ENCODE measurements at regions not wholly inside any gene's neighbourhood (a gene's known extent, or its start where the extent isn't known, plus 50 kb on each side); places are given as distances from the start of the nearest gene placed in this dataset.
"Not testable (repeated sequence)": the region's sequence is repeated elsewhere in the genome, so short reads cannot be mapped to it uniquely, and the experiment has no call there.

DNA sequence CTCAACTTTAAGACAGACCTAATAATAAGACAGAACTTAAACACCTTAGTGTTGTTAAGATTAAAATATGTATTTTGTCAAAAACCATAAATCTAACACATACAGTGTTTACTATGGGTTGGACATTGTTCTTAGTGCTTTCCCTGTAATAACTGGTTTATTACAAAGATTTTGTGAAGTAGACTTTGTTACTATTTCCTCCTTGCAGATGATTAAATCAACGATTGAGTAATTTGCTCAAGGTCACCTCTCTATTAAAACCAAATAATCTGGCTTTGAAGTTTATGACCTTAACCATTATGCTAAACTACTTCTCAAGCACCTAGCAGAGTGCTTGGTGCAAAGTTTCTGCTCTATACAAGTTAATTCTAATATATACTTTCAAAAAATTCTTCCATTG lies 102.7 kb upstream of the FAM3C start:
- ATAC-seq, result no peak
- FAIRE-seq, result no peak
- no peak overlapping the region for H3K27ac ChIP-seq
- no peak for TF ChIP-seq SREBF2 (IDR thresholded peaks at IDR 0.05)
- no peak for TF ChIP-seq ZSCAN20 (CRISPR knock-in tag; IDR thresholded peaks at IDR 0.05)
- no peak for TF ChIP-seq HDAC2 (IDR thresholded peaks at IDR 0.05)
- TF ChIP-seq FOXS1 (CRISPR knock-in tag; IDR thresholded peaks at IDR 0.05), result no peak
- no peak for TF ChIP-seq NR3C1 (IDR thresholded peaks at IDR 0.05)
- TF ChIP-seq, protein P1, sequence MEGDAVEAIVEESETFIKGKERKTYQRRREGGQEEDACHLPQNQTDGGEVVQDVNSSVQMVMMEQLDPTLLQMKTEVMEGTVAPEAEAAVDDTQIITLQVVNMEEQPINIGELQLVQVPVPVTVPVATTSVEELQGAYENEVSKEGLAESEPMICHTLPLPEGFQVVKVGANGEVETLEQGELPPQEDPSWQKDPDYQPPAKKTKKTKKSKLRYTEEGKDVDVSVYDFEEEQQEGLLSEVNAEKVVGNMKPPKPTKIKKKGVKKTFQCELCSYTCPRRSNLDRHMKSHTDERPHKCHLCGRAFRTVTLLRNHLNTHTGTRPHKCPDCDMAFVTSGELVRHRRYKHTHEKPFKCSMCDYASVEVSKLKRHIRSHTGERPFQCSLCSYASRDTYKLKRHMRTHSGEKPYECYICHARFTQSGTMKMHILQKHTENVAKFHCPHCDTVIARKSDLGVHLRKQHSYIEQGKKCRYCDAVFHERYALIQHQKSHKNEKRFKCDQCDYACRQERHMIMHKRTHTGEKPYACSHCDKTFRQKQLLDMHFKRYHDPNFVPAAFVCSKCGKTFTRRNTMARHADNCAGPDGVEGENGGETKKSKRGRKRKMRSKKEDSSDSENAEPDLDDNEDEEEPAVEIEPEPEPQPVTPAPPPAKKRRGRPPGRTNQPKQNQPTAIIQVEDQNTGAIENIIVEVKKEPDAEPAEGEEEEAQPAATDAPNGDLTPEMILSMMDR (IDR thresholded peaks at IDR 0.05), result no peak
- TF ChIP-seq, protein P2, sequence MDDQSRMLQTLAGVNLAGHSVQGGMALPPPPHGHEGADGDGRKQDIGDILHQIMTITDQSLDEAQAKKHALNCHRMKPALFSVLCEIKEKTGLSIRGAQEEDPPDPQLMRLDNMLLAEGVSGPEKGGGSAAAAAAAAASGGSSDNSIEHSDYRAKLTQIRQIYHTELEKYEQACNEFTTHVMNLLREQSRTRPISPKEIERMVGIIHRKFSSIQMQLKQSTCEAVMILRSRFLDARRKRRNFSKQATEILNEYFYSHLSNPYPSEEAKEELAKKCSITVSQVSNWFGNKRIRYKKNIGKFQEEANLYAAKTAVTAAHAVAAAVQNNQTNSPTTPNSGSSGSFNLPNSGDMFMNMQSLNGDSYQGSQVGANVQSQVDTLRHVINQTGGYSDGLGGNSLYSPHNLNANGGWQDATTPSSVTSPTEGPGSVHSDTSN (IDR thresholded peaks at IDR 0.05), result no peak
- TF ChIP-seq RAD21 (conservative IDR thresholded peaks at IDR 0.05 in 1 of 2, IDR thresholded peaks at IDR 0.05 in 1 of 2), result no peak
- TF ChIP-seq HOXB5 (CRISPR knock-in tag; IDR thresholded peaks at IDR 0.05), result no peak
- 7% methylated on average over 1 of the region's 1 CpG for WGBS (ENCODE audit: missing lambda C conversion rate)
- no peak overlapping the region for H3K4me2 ChIP-seq
- DNase-seq (ENCODE audit: low read depth in 1 of 2, low spot score in 1 of 2), result no peak
- H3K9me3 ChIP-seq, result no peaks in the 10 kb centered on the region
- CTCF ChIA-PET, result no interaction called here
- POLR2A ChIA-PET, result no interaction called here
- H3K4me3 ChIP-seq, result no peak overlapping the region
- H3K4me1 ChIP-seq, result no peaks in the 10 kb centered on the region

DNA sequence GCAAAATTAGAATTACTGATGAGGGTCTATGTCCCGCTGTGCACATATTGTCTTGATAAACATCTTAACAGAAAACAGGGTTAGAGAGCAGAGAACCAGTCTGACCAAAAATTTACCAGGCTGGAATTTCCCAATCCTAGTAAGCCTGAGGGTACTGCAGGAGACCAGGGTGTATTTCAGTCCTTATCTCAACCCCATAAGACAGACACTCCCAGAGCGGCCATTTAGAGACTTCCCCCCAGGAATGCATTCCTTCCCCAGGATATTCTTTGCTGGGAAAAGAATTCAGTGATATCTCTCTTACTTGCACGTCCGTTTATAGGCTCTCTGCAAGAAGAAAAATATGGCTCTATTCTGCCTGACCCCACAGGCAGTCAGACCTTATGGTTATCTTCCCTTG lies 101.4 kb upstream of the FAM3C start:
- FAIRE-seq; H3K4me2 ChIP-seq; H3K27ac ChIP-seq; DNase-seq (ENCODE audit: low read depth in 1 of 2, low spot score in 1 of 2); CTCF ChIA-PET; POLR2A ChIA-PET; ATAC-seq; H3K9me3 ChIP-seq; H3K4me3 ChIP-seq; H3K4me1 ChIP-seq: not testable (repeated sequence)
- 25% methylated on average over 4 of the region's 4 CpGs for WGBS (ENCODE audit: missing lambda C conversion rate)

DNA sequence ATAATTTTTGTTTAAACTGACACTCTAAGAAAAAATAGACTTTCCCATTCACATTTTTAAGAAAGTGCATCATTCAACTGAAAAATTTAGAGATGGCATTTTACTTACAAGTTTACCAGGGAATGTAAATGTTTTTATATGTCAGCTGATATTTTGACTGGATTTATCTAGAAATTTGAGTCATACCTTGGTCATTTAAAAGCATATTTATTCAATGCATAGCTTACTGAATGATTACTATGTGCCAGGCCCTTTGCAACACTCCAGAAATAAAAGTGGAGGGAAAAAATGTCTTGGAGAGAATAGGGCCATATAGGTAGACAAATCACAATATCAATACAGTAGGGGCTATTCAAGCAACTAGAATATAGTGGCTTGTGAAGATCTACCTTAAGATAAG lies 98.4 kb upstream of the FAM3C start:
- ATAC-seq, result no peak
- Histone ChIP-seq H3K4me3 (no peak overlapping the region), H3K27ac (no peak overlapping the region), H3K4me2 (no peak overlapping the region), H3K4me1 (no peaks in the 10 kb centered on the region), H3K9me3 (no peaks in the 10 kb centered on the region)
- CTCF ChIA-PET, result no interaction called here
- FAIRE-seq, result no peak
- POLR2A ChIA-PET, result no interaction called here
- no peak for DNase-seq (ENCODE audit: low read depth in 1 of 2, low spot score in 1 of 2)
- no peak for TF ChIP-seq CHD4 (IDR thresholded peaks at IDR 0.05; ENCODE audit: borderline replicate concordance)

DNA sequence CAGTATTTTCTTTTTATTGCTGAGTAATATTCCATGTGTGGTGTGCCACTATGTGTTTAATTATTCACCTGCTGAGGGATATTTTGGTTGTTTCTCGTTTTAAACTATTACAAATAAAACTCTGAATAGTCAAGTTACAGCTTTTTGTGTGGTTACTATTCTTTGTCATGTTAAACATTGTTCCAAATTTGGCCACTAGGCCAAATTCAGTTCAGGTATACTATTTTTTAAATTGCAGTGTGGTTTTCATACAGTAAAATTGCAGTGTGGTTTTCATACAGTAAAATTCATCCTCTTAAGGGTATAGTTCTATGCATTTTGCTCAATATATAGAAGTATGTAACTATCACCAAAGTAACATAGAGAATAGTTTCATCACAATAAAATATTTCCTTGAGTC lies 97.4 kb upstream of the FAM3C start:
- FAIRE-seq, result no peak
- H3K4me2 ChIP-seq, result no peak overlapping the region
- POLR2A ChIA-PET, result no interaction called here
- CTCF ChIA-PET, result no interaction called here
- WGBS (ENCODE audit: missing lambda C conversion rate), result 6% methylated on average over 1 of the region's 1 CpG
- H3K27ac ChIP-seq, result no peak overlapping the region
- no peak for ATAC-seq
- no peaks in the 10 kb centered on the region for H3K9me3 ChIP-seq
- DNase-seq (ENCODE audit: low read depth in 1 of 2, low spot score in 1 of 2), result no peak
- no peaks in the 10 kb centered on the region for H3K4me1 ChIP-seq
- H3K4me3 ChIP-seq, result no peak overlapping the region
- no peak for TF ChIP-seq TP53 (CRISPR knock-in tag; IDR thresholded peaks at IDR 0.05)
- TF ChIP-seq, protein P3, sequence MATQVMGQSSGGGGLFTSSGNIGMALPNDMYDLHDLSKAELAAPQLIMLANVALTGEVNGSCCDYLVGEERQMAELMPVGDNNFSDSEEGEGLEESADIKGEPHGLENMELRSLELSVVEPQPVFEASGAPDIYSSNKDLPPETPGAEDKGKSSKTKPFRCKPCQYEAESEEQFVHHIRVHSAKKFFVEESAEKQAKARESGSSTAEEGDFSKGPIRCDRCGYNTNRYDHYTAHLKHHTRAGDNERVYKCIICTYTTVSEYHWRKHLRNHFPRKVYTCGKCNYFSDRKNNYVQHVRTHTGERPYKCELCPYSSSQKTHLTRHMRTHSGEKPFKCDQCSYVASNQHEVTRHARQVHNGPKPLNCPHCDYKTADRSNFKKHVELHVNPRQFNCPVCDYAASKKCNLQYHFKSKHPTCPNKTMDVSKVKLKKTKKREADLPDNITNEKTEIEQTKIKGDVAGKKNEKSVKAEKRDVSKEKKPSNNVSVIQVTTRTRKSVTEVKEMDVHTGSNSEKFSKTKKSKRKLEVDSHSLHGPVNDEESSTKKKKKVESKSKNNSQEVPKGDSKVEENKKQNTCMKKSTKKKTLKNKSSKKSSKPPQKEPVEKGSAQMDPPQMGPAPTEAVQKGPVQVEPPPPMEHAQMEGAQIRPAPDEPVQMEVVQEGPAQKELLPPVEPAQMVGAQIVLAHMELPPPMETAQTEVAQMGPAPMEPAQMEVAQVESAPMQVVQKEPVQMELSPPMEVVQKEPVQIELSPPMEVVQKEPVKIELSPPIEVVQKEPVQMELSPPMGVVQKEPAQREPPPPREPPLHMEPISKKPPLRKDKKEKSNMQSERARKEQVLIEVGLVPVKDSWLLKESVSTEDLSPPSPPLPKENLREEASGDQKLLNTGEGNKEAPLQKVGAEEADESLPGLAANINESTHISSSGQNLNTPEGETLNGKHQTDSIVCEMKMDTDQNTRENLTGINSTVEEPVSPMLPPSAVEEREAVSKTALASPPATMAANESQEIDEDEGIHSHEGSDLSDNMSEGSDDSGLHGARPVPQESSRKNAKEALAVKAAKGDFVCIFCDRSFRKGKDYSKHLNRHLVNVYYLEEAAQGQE (IDR thresholded peaks at IDR 0.05), result no peak
- TF ChIP-seq RARB (CRISPR knock-in tag; IDR thresholded peaks at IDR 0.05), result no peak
- TF ChIP-seq CHD2 (IDR thresholded peaks at IDR 0.05; ENCODE audit: low read length, partially characterized antibody), result no peak
- no peak for TF ChIP-seq HOXB13 (CRISPR knock-in tag; IDR thresholded peaks at IDR 0.05; ENCODE audit: low read depth)
- no peak for TF ChIP-seq CEBPB (IDR thresholded peaks at IDR 0.05)
- TF ChIP-seq SREBF2 (IDR thresholded peaks at IDR 0.05), result no peak
- no peak for TF ChIP-seq NR3C1 (IDR thresholded peaks at IDR 0.05)
- no peak for TF ChIP-seq POLR2AphosphoS2 (conservative IDR thresholded peaks at IDR 0.05; ENCODE audit: low read length)
- TF ChIP-seq, protein P4, sequence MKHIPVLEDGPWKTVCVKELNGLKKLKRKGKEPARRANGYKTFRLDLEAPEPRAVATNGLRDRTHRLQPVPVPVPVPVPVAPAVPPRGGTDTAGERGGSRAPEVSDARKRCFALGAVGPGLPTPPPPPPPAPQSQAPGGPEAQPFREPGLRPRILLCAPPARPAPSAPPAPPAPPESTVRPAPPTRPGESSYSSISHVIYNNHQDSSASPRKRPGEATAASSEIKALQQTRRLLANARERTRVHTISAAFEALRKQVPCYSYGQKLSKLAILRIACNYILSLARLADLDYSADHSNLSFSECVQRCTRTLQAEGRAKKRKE (CRISPR knock-in tag; IDR thresholded peaks at IDR 0.05; ENCODE audit: low read depth), result no peak
- TF ChIP-seq ZFP36 (IDR thresholded peaks at IDR 0.05; ENCODE audit: borderline replicate concordance, partially characterized antibody), result no peak
- TF ChIP-seq JUNB (IDR thresholded peaks at IDR 0.05), result no peak
- TF ChIP-seq, protein P5, sequence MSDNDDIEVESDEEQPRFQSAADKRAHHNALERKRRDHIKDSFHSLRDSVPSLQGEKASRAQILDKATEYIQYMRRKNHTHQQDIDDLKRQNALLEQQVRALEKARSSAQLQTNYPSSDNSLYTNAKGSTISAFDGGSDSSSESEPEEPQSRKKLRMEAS (IDR thresholded peaks at IDR 0.05), result no peak
- TF ChIP-seq HOXB5 (CRISPR knock-in tag; IDR thresholded peaks at IDR 0.05), result no peak
- TF ChIP-seq, protein P6, sequence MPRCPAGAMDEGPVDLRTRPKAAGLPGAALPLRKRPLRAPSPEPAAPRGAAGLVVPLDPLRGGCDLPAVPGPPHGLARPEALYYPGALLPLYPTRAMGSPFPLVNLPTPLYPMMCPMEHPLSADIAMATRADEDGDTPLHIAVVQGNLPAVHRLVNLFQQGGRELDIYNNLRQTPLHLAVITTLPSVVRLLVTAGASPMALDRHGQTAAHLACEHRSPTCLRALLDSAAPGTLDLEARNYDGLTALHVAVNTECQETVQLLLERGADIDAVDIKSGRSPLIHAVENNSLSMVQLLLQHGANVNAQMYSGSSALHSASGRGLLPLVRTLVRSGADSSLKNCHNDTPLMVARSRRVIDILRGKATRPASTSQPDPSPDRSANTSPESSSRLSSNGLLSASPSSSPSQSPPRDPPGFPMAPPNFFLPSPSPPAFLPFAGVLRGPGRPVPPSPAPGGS (IDR thresholded peaks at IDR 0.05), result no peak
- TF ChIP-seq RAD21 (conservative IDR thresholded peaks at IDR 0.05 in 1 of 2, IDR thresholded peaks at IDR 0.05 in 1 of 2), result no peak
- TF ChIP-seq EP300 (IDR thresholded peaks at IDR 0.05), result no peak
